ENCODE measurements at regions not wholly inside any gene's neighbourhood (a gene's known extent, or its start where the extent isn't known, plus 50 kb on each side); places are given as distances from the start of the nearest gene placed in this dataset.

- DNase-seq (ENCODE audit: insufficient read length, low spot score): no peak
- TF ChIP-seq CTCF (IDR thresholded peaks at IDR 0.05; ENCODE audit: insufficient read depth, missing control alignments): no peak
- no peak for FAIRE-seq
These were observed 124.6 kb upstream of the FRMD6 start for GRCh38 chr14:51527073-51527472.

- TF ChIP-seq CTCF (IDR thresholded peaks at IDR 0.05; ENCODE audit: insufficient read depth, missing control alignments): no peak
- DNase-seq (ENCODE audit: insufficient read length, low spot score) (no peak), FAIRE-seq (no peak)
These were observed 122.0 kb upstream of the FRMD6 start for GRCh38 chr14:51529736-51530135.

GRCh38 chr14:51533160-51533559, 118.5 kb upstream of the FRMD6 start:
- DNase-seq (ENCODE audit: insufficient read length, low spot score): no peak
- TF ChIP-seq CTCF (IDR thresholded peaks at IDR 0.05; ENCODE audit: insufficient read depth, missing control alignments): no peak
- FAIRE-seq: no peak

GRCh38 chr14:51533872-51534553, 117.7 kb upstream of the FRMD6 start:
- no peak for TF ChIP-seq CTCF (IDR thresholded peaks at IDR 0.05; ENCODE audit: insufficient read depth, missing control alignments)
- DNase-seq (ENCODE audit: insufficient read length, low spot score): no peak
- FAIRE-seq: no peak

- no peak for TF ChIP-seq CTCF (IDR thresholded peaks at IDR 0.05; ENCODE audit: insufficient read depth, missing control alignments)
- DNase-seq (ENCODE audit: insufficient read length, low spot score): no peak
- FAIRE-seq: no peak
These were observed 117.1 kb upstream of the FRMD6 start for GRCh38 chr14:51534610-51535011.

GRCh38 chr14:51535443-51536044, 116.2 kb upstream of the FRMD6 start:
- no peak for TF ChIP-seq CTCF (IDR thresholded peaks at IDR 0.05; ENCODE audit: insufficient read depth, missing control alignments)
- no peak for FAIRE-seq
- DNase-seq (ENCODE audit: insufficient read length, low spot score): no peak

- TF ChIP-seq CTCF (IDR thresholded peaks at IDR 0.05; ENCODE audit: insufficient read depth, missing control alignments): no peak
- DNase-seq (ENCODE audit: insufficient read length, low spot score) (no peak), FAIRE-seq (no peak)
These were observed 112.7 kb upstream of the FRMD6 start for GRCh38 chr14:51538973-51539372.

Data from D721Med (cell line).